RWPE1 (cell line): ENCODE measurements at regions not wholly inside any gene's neighbourhood (a gene's known extent, or its start where the extent isn't known, plus 50 kb on each side); places are given as distances from the start of the nearest gene placed in this dataset.

Experiments used
- CTCF ChIA-PET: fragments of 350-600 bp; sonication (Branson Sonifier 250); formaldehyde crosslinking; extraction: SDS; loops from one replicate; lab custom pipeline; 2021; lab: Yijun Ruan, JAX
- POLR2A ChIA-PET: fragments of 400-600 bp; formaldehyde crosslinking; extraction: SDS; loops from one replicate; lab custom pipeline; 2020; ENCODE audit warnings: antibody characterized with exemption; ENCODE audit not compliant: low non-redundant PET; lab: Yijun Ruan, JAX
- DNase-seq: peaks from one replicate; pipeline ENCODE4 v3.0.0; 2012; ENCODE audit warnings: low spot score
- H3K27ac ChIP-seq: fragments of 450-650 bp; 2 replicates; pipeline ENCODE4 v1.5.1; 2017
- CTCF ChIP-seq: fragments of 450-650 bp; conservative IDR thresholded peaks from 2 replicates; pipeline ENCODE4 v1.5.1; 2017; ENCODE audit warnings: low read depth, mild to moderate bottlenecking

- DNase-seq, result no peak
- ChIA-PET POLR2A (no interaction called here), CTCF (no interaction called here)
- no peak overlapping the region for H3K27ac ChIP-seq
- TF ChIP-seq CTCF, result no peak
Observed at GRCh38 chr2:45123065-45123464, 113.8 kb upstream of the SIX2 start.

GRCh38 chr2:45121236-45121927 lies 112.1 kb upstream of the SIX2 start:
- DNase-seq, result no peak
- ChIA-PET POLR2A (no interaction called here), CTCF (interaction anchor here (0.6 kb wide), 1 partner anchor 378 kb away, joined by 6 read pairs; no protein-coding TSS in a partner anchor)
- H3K27ac ChIP-seq, result no peak overlapping the region
- TF ChIP-seq CTCF, result no peak

- DNase-seq, result no peak
- ChIA-PET POLR2A (no interaction called here), CTCF (no interaction called here)
- H3K27ac ChIP-seq, result no peak overlapping the region
- TF ChIP-seq CTCF, result no peak
Observed at GRCh38 chr2:45120546-45120945, 111.3 kb upstream of the SIX2 start.

GRCh38 chr2:45119855-45120254 lies 110.6 kb upstream of the SIX2 start:
- POLR2A ChIA-PET, result no interaction called here
- CTCF ChIA-PET, result interaction anchor here (0.6 kb wide), 1 partner anchor 88 kb away, joined by 4 read pairs; no protein-coding TSS in a partner anchor
- TF ChIP-seq CTCF, result no peak
- DNase-seq, result peak; percentile 62
- H3K27ac ChIP-seq, result no peak overlapping the region

- DNase-seq, result peak; percentile 48
- H3K27ac ChIP-seq, result no peak overlapping the region
- TF ChIP-seq CTCF, result no peak
- ChIA-PET POLR2A (no interaction called here), CTCF (interaction anchor here (0.6 kb wide), 1 partner anchor 87 kb away, joined by 4 read pairs; no protein-coding TSS in a partner anchor)
Observed at GRCh38 chr2:45119038-45119437, 109.8 kb upstream of the SIX2 start.

- no peak for DNase-seq
- ChIA-PET POLR2A (no interaction called here), CTCF (no interaction called here)
- TF ChIP-seq CTCF, result no peak
- no peak overlapping the region for H3K27ac ChIP-seq
Observed at GRCh38 chr2:45117383-45117782, 108.1 kb upstream of the SIX2 start.
